PFSK-1 (cell line): ENCODE measurements at regions not wholly inside any gene's neighbourhood (a gene's known extent, or its start where the extent isn't known, plus 50 kb on each side); places are given as distances from the start of the nearest gene placed in this dataset.

ENCODE experiments used
- FOXP2 ChIP-seq: optimal IDR thresholded peaks from 2 replicates; pipeline ENCODE3; 2011; ENCODE audit warnings: borderline replicate concordance, control low read depth, inconsistent platforms; ENCODE audit not compliant: insufficient read depth; ENCODE audit errors: extremely low read length, extremely low read depth
- POLR2AphosphoS5 ChIP-seq: IDR thresholded peaks from 2 replicates; pipeline ENCODE4 v1.6.1; 2012; ENCODE audit warnings: low read depth, mild to moderate bottlenecking, control low read depth, low read length, moderate library complexity
- REST ChIP-seq, 2 experiments: IDR thresholded peaks; 2 replicates each; pipeline versions ENCODE4 v1.6.1 to v1.8.0; 2011 to 2012; ENCODE audit warnings: low read depth in 2 of 2, low read length in 2 of 2, control low read depth in 1 of 2, inconsistent platforms in 1 of 2, mild to moderate bottlenecking in 1 of 2, moderate library complexity in 1 of 2; ENCODE audit not compliant: insufficient read depth in 1 of 2
- SIN3A ChIP-seq: IDR thresholded peaks from 2 replicates; pipeline ENCODE4 v1.6.1; 2012; ENCODE audit warnings: mild to moderate bottlenecking, low read length, moderate library complexity, borderline replicate concordance; ENCODE audit not compliant: insufficient read depth
- TAF1 ChIP-seq: IDR thresholded peaks from 2 replicates; pipeline ENCODE4 v1.6.1; 2012; ENCODE audit warnings: low read length, control low read depth, borderline replicate concordance; ENCODE audit not compliant: insufficient read depth

GRCh38 chr1:36729289-36729688 lies 246.6 kb upstream of the CSF3R start:
- TF ChIP-seq SIN3A, result no peak
- TF ChIP-seq REST (IDR thresholded peaks at IDR 0.05; ENCODE audit: insufficient read depth in 1 of 2, low read depth in 2 of 2, low read length in 2 of 2), result no peak
- TF ChIP-seq POLR2AphosphoS5, result no peak
- no peak for TF ChIP-seq TAF1
- no peak for TF ChIP-seq FOXP2
